K562 (cell line): ENCODE measurements at regions not wholly inside any gene's neighbourhood (a gene's known extent, or its start where the extent isn't known, plus 50 kb on each side); places are given as distances from the start of the nearest gene placed in this dataset.

Source experiments
- IRF2 ChIP-seq: sonication (generic); formaldehyde crosslinking; IDR thresholded peaks from 2 replicates; pipeline ENCODE4 v1.8.1; 2022; ENCODE audit warnings: mild to moderate bottlenecking, missing genetic modification reagents
- MEF2D ChIP-seq: conservative IDR thresholded peaks from 2 replicates; pipeline ENCODE4 v1.6.1; 2016; ENCODE audit warnings: low read depth, missing genetic modification characterization, missing compliant biosample characterization
- NEUROD1 ChIP-seq: fragments of 150-350 bp; IDR thresholded peaks from 2 replicates; pipeline ENCODE4 v1.6.1; 2014; ENCODE audit warnings: borderline replicate concordance, low read length, low read depth; ENCODE audit not compliant: partially characterized antibody
- NR1H2 ChIP-seq: sonication (generic); formaldehyde crosslinking; IDR thresholded peaks from 2 replicates; pipeline ENCODE4 v1.4.0; 2020; ENCODE audit warnings: mild to moderate bottlenecking, missing genetic modification reagents
- SNIP1 ChIP-seq: fragments of 450-650 bp; IDR thresholded peaks from 2 replicates; pipeline ENCODE4 v1.7.1; 2017; ENCODE audit warnings: low read depth, mild to moderate bottlenecking
- TEAD4 ChIP-seq, 2 experiments: sonication (generic) in 1 of 2; formaldehyde crosslinking in 1 of 2; IDR thresholded peaks; 2 replicates each; pipeline versions ENCODE4 v1.6.1 to v1.8.0; 2012 to 2022; ENCODE audit warnings: borderline replicate concordance in 1 of 2, inconsistent platforms in 1 of 2, low read length in 1 of 2, mild to moderate bottlenecking in 1 of 2, missing genetic modification reagents in 1 of 2
- TGIF2 ChIP-seq: sonication (generic); formaldehyde crosslinking; IDR thresholded peaks from 2 replicates; pipeline ENCODE4 v1.8.1; 2022; ENCODE audit warnings: mild to moderate bottlenecking, missing genetic modification reagents, moderate library complexity
- ZNF75A ChIP-seq: fragments of 450-650 bp; formaldehyde crosslinking; IDR thresholded peaks from 2 replicates; pipeline ENCODE4 v1.4.0; 2020; ENCODE audit warnings: mild to moderate bottlenecking
- TF ChIP-seq, protein P1 (sequence below): sonication (generic); formaldehyde crosslinking; IDR thresholded peaks from 2 replicates; pipeline ENCODE4 v1.8.1; 2022; ENCODE audit warnings: missing genetic modification reagents
- TF ChIP-seq, protein P2 (sequence below), 2 experiments: fragments of 450-650 bp in 1 of 2; sonication (generic) in 1 of 2; formaldehyde crosslinking; conservative IDR thresholded peaks; 2 replicates each; pipeline versions ENCODE4 v1.4.0 to v1.8.1; 2020 to 2022; ENCODE audit warnings: mild to moderate bottlenecking in 1 of 2, missing genetic modification reagents in 1 of 2
- TF ChIP-seq, protein P3 (sequence below): sonication (generic); formaldehyde crosslinking; IDR thresholded peaks from 2 replicates; pipeline ENCODE4 v1.8.0; 2023; ENCODE audit warnings: mild to moderate bottlenecking, missing genetic modification reagents

DNA sequence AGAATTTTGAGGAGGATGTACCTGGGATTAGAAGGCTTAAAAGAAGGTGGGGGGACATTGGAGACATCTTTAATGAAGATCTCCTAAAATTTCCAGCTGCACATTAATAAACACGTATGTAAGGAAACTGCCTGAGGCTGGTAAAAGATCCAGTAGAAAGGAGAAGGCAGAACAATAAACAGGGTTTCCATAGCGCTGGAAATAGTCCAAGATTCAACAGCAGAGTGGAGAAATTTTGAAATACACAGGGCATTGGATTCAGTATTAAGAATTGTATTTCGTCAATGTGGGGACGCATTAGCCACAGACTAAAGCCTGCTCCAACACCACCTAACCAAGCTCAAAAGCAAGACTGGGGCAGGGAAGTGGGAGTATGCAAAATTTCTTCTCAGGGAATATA is 606.9 kb upstream of the NRXN1 start (continued):
- TF ChIP-seq SNIP1: no peak
- TF ChIP-seq NR1H2 (CRISPR knock-in tag): no peak
- no peak for TF ChIP-seq TEAD4 (IDR thresholded peaks at IDR 0.05; ENCODE audit: low read length)
- no peak for TF ChIP-seq TEAD4 (CRISPR knock-in tag; IDR thresholded peaks at IDR 0.05; ENCODE audit: borderline replicate concordance)
- no peak for TF ChIP-seq TGIF2
- TF ChIP-seq, protein P1, sequence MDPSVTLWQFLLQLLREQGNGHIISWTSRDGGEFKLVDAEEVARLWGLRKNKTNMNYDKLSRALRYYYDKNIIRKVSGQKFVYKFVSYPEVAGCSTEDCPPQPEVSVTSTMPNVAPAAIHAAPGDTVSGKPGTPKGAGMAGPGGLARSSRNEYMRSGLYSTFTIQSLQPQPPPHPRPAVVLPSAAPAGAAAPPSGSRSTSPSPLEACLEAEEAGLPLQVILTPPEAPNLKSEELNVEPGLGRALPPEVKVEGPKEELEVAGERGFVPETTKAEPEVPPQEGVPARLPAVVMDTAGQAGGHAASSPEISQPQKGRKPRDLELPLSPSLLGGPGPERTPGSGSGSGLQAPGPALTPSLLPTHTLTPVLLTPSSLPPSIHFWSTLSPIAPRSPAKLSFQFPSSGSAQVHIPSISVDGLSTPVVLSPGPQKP (CRISPR knock-in tag): no peak
- TF ChIP-seq, protein P2, sequence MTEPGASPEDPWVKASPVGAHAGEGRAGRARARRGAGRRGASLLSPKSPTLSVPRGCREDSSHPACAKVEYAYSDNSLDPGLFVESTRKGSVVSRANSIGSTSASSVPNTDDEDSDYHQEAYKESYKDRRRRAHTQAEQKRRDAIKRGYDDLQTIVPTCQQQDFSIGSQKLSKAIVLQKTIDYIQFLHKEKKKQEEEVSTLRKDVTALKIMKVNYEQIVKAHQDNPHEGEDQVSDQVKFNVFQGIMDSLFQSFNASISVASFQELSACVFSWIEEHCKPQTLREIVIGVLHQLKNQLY (CRISPR knock-in tag; conservative IDR thresholded peaks at IDR 0.05): no peak
- TF ChIP-seq IRF2 (CRISPR knock-in tag): no peak
- TF ChIP-seq, protein P3, sequence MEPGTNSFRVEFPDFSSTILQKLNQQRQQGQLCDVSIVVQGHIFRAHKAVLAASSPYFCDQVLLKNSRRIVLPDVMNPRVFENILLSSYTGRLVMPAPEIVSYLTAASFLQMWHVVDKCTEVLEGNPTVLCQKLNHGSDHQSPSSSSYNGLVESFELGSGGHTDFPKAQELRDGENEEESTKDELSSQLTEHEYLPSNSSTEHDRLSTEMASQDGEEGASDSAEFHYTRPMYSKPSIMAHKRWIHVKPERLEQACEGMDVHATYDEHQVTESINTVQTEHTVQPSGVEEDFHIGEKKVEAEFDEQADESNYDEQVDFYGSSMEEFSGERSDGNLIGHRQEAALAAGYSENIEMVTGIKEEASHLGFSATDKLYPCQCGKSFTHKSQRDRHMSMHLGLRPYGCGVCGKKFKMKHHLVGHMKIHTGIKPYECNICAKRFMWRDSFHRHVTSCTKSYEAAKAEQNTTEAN (CRISPR knock-in tag): no peak
- TF ChIP-seq MEF2D (tag): no peak
- TF ChIP-seq NEUROD1: no peak
- TF ChIP-seq ZNF75A: no peak
- TF ChIP-seq, all 486 proteins: peak for 0
